Activated T-cell treated with anti-CD3 and anti-CD28 coated beads, Interleukin-2, amount 50 U/mL, for 24 hours (primary cell): ENCODE measurements at regions not wholly inside any gene's neighbourhood (a gene's known extent, or its start where the extent isn't known, plus 50 kb on each side); places are given as distances from the start of the nearest gene placed in this dataset.

Experiments
- DNase-seq: peaks from one replicate; pipeline ENCODE4 v3.0.0-alpha.2; 2020
- H3K27ac Mint-ChIP-seq: 2 replicates; pipeline ENCODE4 v1.8.0; 2020; ENCODE audit warnings: mild to moderate bottlenecking, mixed read lengths
- H3K27me3 Mint-ChIP-seq: 2 replicates; pipeline ENCODE4 v1.8.0; 2020; ENCODE audit warnings: mixed read lengths
- H3K36me3 Mint-ChIP-seq: 2 replicates; pipeline ENCODE4 v1.8.0; 2020; ENCODE audit warnings: low read depth, mixed read lengths
- H3K4me1 Mint-ChIP-seq: 2 replicates; pipeline ENCODE4 v1.8.0; 2020; ENCODE audit warnings: low read depth, mixed read lengths
- H3K4me3 Mint-ChIP-seq: 2 replicates; pipeline ENCODE4 v1.8.0; 2020; ENCODE audit warnings: mild to moderate bottlenecking, moderate library complexity, mixed read lengths
- H3K9me3 Mint-ChIP-seq: 2 replicates; pipeline ENCODE4 v1.8.0; 2020; ENCODE audit warnings: mixed read lengths

GRCh38 chr2:217732992-217733391, 269.8 kb downstream of the TNS1 start:
- Mint-ChIP-seq H3K4me1 (peaks cover 21% of the 10 kb centered on the region), H3K36me3 (no peaks in the 10 kb centered on the region), H3K9me3 (no peaks in the 10 kb centered on the region), H3K27ac (no peak overlapping the region), H3K4me3 (no peak overlapping the region), H3K27me3 (no peaks in the 10 kb centered on the region)
- no peak for DNase-seq

- Mint-ChIP-seq H3K27ac (no peak overlapping the region), H3K36me3 (no peaks in the 10 kb centered on the region), H3K27me3 (no peaks in the 10 kb centered on the region), H3K4me3 (no peak overlapping the region), H3K9me3 (no peaks in the 10 kb centered on the region), H3K4me1 (peaks cover 21% of the 10 kb centered on the region)
- no peak for DNase-seq
Observed at GRCh38 chr2:217731805-217732204, 271.0 kb downstream of the TNS1 start.

GRCh38 chr2:217729421-217730053, 273.3 kb downstream of the TNS1 start:
- no peak for DNase-seq
- Mint-ChIP-seq H3K27ac (no peak overlapping the region), H3K36me3 (no peaks in the 10 kb centered on the region), H3K4me1 (peaks cover 11% of the 10 kb centered on the region), H3K4me3 (no peak overlapping the region), H3K9me3 (no peaks in the 10 kb centered on the region), H3K27me3 (no peaks in the 10 kb centered on the region)

GRCh38 chr2:217727801-217728200, 275.0 kb downstream of the TNS1 start:
- Mint-ChIP-seq H3K27ac (no peak overlapping the region), H3K4me1 (no peaks in the 10 kb centered on the region), H3K27me3 (no peaks in the 10 kb centered on the region), H3K36me3 (no peaks in the 10 kb centered on the region), H3K9me3 (no peaks in the 10 kb centered on the region), H3K4me3 (no peak overlapping the region)
- no peak for DNase-seq

- Mint-ChIP-seq H3K4me3 (no peak overlapping the region), H3K4me1 (no peaks in the 10 kb centered on the region), H3K27ac (no peak overlapping the region), H3K36me3 (no peaks in the 10 kb centered on the region), H3K9me3 (no peaks in the 10 kb centered on the region), H3K27me3 (no peaks in the 10 kb centered on the region)
- no peak for DNase-seq
Observed at GRCh38 chr2:217725409-217725808, 277.4 kb downstream of the TNS1 start.

DNA sequence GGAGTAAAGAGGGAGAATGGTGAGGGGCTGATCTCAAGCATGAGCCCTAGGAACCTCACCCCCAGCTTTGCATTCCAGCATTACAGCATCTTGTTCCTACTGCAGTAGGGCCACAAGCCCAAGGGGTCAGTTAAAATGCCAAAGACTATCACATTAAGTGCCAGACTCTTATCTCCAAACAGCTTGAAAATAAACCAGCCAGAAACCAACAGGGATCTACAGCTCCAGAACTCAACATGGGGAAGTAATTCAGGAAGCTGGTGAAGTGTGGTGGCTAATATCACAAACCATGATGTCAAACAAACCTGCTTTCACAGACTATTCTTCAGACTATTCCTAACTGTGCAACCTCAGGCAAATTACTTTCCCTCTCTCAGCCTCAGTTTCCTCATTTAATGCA, 278.3 kb downstream of the TNS1 start:
- no peaks in the 10 kb centered on the region for H3K27me3 Mint-ChIP-seq
- H3K4me1 Mint-ChIP-seq: no peaks in the 10 kb centered on the region
- no peak for DNase-seq
- no peak overlapping the region for H3K27ac Mint-ChIP-seq
- no peaks in the 10 kb centered on the region for H3K9me3 Mint-ChIP-seq
- H3K36me3 Mint-ChIP-seq: no peaks in the 10 kb centered on the region
- H3K4me3 Mint-ChIP-seq: no peak overlapping the region

DNA sequence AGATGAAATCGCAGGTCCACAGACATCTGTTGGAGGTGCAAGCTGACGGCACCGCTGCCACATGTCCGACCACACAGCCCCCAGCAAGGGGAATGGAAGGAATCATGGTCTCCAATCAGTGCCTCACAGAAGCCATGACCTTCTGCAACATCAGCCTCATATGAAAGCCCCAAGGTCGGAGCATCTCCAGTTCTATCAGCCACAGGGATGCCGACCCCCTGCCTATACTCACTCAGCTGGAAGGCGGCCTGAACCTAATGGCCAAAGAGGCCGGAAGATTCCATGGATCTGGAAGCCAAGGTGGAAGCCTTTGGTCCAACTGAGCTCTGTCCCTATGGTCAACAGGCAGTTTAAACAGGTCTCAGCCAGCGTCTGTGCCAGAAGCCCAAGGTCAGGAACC, 278.8 kb downstream of the TNS1 start:
- H3K4me3 Mint-ChIP-seq: no peak overlapping the region
- H3K4me1 Mint-ChIP-seq: no peaks in the 10 kb centered on the region
- no peaks in the 10 kb centered on the region for H3K36me3 Mint-ChIP-seq
- DNase-seq: no peak
- H3K9me3 Mint-ChIP-seq: no peaks in the 10 kb centered on the region
- H3K27ac Mint-ChIP-seq: no peak overlapping the region
- no peaks in the 10 kb centered on the region for H3K27me3 Mint-ChIP-seq

DNA sequence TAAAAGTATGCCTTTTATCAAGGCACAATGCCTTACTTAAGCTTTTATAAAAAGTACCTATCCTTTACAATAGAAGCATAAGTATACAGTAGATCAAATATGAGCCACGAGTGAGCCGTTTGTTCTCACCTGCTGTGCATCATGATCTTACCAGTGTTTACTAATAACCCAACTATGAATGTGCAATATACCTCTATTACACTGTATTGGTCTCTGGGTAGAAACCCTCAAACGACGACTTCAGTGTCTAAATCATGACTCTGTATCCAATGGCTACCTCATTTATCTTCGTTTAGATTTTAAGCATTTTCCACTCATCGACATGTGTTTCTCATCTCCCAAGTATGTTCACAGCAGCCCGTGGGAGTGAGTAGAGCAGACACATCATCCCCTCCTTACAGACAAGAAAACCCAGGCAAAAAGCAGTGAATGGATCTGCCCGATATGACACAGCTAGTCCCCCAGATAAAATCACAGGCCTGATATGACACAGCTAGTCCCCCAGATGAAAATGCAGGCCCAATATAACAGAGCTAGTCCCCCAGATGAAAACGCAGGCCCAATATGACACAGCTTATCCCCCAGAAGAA, 279.8 kb downstream of the TNS1 start:
- H3K4me3 Mint-ChIP-seq: no peak overlapping the region
- no peaks in the 10 kb centered on the region for H3K9me3 Mint-ChIP-seq
- no peaks in the 10 kb centered on the region for H3K27me3 Mint-ChIP-seq
- H3K36me3 Mint-ChIP-seq: no peaks in the 10 kb centered on the region
- no peak overlapping the region for H3K27ac Mint-ChIP-seq
- H3K4me1 Mint-ChIP-seq: no peaks in the 10 kb centered on the region
- no peak for DNase-seq

- H3K9me3 Mint-ChIP-seq: no peaks in the 10 kb centered on the region
- peaks cover 5% of the 10 kb centered on the region for H3K4me1 Mint-ChIP-seq
- no peaks in the 10 kb centered on the region for H3K36me3 Mint-ChIP-seq
- H3K27ac Mint-ChIP-seq: no peak overlapping the region
- peaks cover 8% of the 10 kb centered on the region for H3K27me3 Mint-ChIP-seq
- no peak overlapping the region for H3K4me3 Mint-ChIP-seq
- no peak for DNase-seq
Observed at GRCh38 chr2:217717646-217718045, 285.1 kb downstream of the TNS1 start.

GRCh38 chr2:217715484-217715883, 287.3 kb downstream of the TNS1 start:
- H3K9me3 Mint-ChIP-seq: no peaks in the 10 kb centered on the region
- H3K4me1 Mint-ChIP-seq: peaks cover 5% of the 10 kb centered on the region
- H3K27ac Mint-ChIP-seq: no peak overlapping the region
- no peak overlapping the region for H3K4me3 Mint-ChIP-seq
- H3K36me3 Mint-ChIP-seq: no peaks in the 10 kb centered on the region
- DNase-seq: no peak
- H3K27me3 Mint-ChIP-seq: peaks cover 8% of the 10 kb centered on the region

GRCh38 chr2:217714287-217714751, 288.5 kb downstream of the TNS1 start:
- Mint-ChIP-seq H3K27ac (no peak overlapping the region), H3K36me3 (no peaks in the 10 kb centered on the region), H3K4me3 (no peak overlapping the region), H3K4me1 (peaks cover 5% of the 10 kb centered on the region), H3K27me3 (peaks cover 8% of the 10 kb centered on the region), H3K9me3 (no peaks in the 10 kb centered on the region)
- DNase-seq: no peak

DNA sequence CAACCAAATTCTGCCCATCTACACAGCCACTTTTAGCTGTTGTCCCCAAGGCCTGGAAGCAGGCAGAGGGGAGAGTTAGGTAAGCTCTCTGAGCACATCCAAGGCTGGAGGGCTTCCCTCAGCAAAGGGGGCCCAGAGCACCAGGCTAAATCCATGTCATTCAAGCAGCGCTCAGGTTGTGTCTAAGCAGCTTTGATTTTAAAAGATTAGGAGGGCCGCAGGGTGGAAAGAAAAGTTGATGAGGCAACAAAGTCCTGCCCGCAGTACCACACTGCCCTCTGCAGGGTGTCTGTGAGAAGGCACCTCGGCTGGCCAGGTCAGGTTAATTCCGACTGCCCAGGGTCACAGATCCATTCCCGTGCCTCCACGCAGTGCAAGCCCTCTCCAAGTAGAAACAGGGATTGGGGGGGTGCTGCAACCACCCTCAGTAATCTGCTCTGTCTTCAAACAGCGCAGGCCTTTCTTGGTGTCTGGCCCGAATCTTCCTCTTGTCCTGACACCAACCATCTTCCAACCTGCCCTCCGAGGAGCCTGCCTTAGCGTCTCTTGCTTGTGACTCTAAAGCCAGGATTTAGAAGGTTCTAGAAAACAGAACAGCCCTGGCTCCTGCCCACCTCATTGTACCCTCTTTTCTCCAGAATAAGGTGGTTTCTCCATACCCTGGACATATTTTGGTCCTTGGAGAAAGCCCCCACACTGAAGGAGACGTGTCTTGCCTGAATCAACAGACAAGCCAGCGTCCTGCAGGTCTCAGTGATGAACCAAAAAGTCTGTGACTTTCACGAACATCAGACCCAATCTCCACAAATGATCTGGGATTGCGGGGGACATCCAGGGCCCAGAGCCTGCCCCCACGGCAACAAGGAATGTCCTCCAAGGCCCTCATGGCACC, 289.2 kb downstream of the TNS1 start:
- DNase-seq: peak; percentile 84
- Mint-ChIP-seq H3K36me3 (no peaks in the 10 kb centered on the region), H3K4me1 (peaks cover 5% of the 10 kb centered on the region), H3K9me3 (no peaks in the 10 kb centered on the region), H3K27ac (no peak overlapping the region), H3K27me3 (peaks cover 8% of the 10 kb centered on the region), H3K4me3 (no peak overlapping the region)

DNA sequence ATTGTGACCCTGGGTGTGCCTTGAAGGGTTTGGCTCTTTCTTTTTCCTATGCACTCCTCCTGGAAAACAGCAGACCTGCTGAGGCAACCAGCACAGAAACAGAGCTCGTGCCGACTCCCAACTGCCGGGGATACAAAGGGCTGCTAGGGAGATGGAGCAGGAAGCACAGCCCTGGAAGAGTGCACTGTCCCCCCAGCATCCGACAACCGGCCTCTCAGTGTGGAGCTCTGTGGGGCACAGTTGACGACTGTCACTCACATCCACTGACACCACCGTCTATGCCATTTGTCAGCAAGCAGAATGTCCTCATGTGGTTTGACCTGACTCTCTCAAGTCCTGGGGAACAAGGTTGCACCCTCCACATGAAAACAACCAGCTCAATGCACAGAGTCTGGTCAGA, 290.4 kb downstream of the TNS1 start:
- DNase-seq: no peak
- Mint-ChIP-seq H3K27ac (no peak overlapping the region), H3K4me1 (peaks cover 5% of the 10 kb centered on the region), H3K27me3 (peaks cover 8% of the 10 kb centered on the region), H3K9me3 (no peaks in the 10 kb centered on the region), H3K4me3 (no peak overlapping the region), H3K36me3 (no peaks in the 10 kb centered on the region)

GRCh38 chr2:217711188-217711587, 291.6 kb downstream of the TNS1 start:
- Mint-ChIP-seq H3K4me1 (peaks cover 5% of the 10 kb centered on the region), H3K9me3 (no peaks in the 10 kb centered on the region), H3K36me3 (no peaks in the 10 kb centered on the region), H3K27ac (no peak overlapping the region), H3K4me3 (no peak overlapping the region), H3K27me3 (peaks cover 8% of the 10 kb centered on the region)
- DNase-seq: no peak

GRCh38 chr2:217710211-217710765, 292.5 kb downstream of the TNS1 start:
- Mint-ChIP-seq H3K9me3 (no peaks in the 10 kb centered on the region), H3K27me3 (peaks cover 10% of the 10 kb centered on the region), H3K4me3 (no peak overlapping the region), H3K36me3 (no peaks in the 10 kb centered on the region), H3K4me1 (peaks cover 5% of the 10 kb centered on the region), H3K27ac (no peak overlapping the region)
- no peak for DNase-seq
